ENCODE measurements at regions not wholly inside any gene's neighbourhood (a gene's known extent, or its start where the extent isn't known, plus 50 kb on each side); places are given as distances from the start of the nearest gene placed in this dataset.

GRCh38 chr11:130772266-130773227 is 143.7 kb downstream of the SNX19 start:
- no peak for DNase-seq (ENCODE audit: low read depth, low spot score)

- no peak for DNase-seq (ENCODE audit: low read depth, low spot score)
Observed at GRCh38 chr11:130773244-130773820, 142.9 kb downstream of the SNX19 start.

GRCh38 chr11:130774703-130775102 is 141.6 kb downstream of the SNX19 start:
- DNase-seq (ENCODE audit: low read depth, low spot score) = no peak

- no peak for DNase-seq (ENCODE audit: low read depth, low spot score)
Observed at GRCh38 chr11:130775306-130776060, 140.8 kb downstream of the SNX19 start.

- no peak for DNase-seq (ENCODE audit: low read depth, low spot score)
Observed at GRCh38 chr11:130776061-130776419, 140.2 kb downstream of the SNX19 start.

GRCh38 chr11:130778026-130778425 is 138.3 kb downstream of the SNX19 start:
- no peak for DNase-seq (ENCODE audit: low read depth, low spot score)

- no peak for DNase-seq (ENCODE audit: low read depth, low spot score)
Observed at GRCh38 chr11:130778705-130779104, 137.6 kb downstream of the SNX19 start.

- DNase-seq (ENCODE audit: low read depth, low spot score) = no peak
Observed at GRCh38 chr11:130779267-130779666, 137.0 kb downstream of the SNX19 start.

GRCh38 chr11:130779943-130780342 is 136.3 kb downstream of the SNX19 start:
- no peak for DNase-seq (ENCODE audit: low read depth, low spot score)

- no peak for DNase-seq (ENCODE audit: low read depth, low spot score)
Observed at GRCh38 chr11:130780437-130780836, 135.8 kb downstream of the SNX19 start.

- DNase-seq (ENCODE audit: low read depth, low spot score) = no peak
Observed at GRCh38 chr11:130781931-130782330, 134.3 kb downstream of the SNX19 start.

- no peak for DNase-seq (ENCODE audit: low read depth, low spot score)
Observed at GRCh38 chr11:130782361-130783222, 133.7 kb downstream of the SNX19 start.

- no peak for DNase-seq (ENCODE audit: low read depth, low spot score)
Observed at GRCh38 chr11:130783323-130783722, 133.0 kb downstream of the SNX19 start.

- DNase-seq (ENCODE audit: low read depth, low spot score) = no peak
Observed at GRCh38 chr11:130785380-130786116, 130.7 kb downstream of the SNX19 start.

- no peak for DNase-seq (ENCODE audit: low read depth, low spot score)
Observed at GRCh38 chr11:130786586-130786985, 129.7 kb downstream of the SNX19 start.

- DNase-seq (ENCODE audit: low read depth, low spot score) = no peak
Observed at GRCh38 chr11:130787092-130787616, 129.1 kb downstream of the SNX19 start.

- DNase-seq (ENCODE audit: low read depth, low spot score) = no peak
Observed at GRCh38 chr11:130787973-130788570, 128.2 kb downstream of the SNX19 start.

- no peak for DNase-seq (ENCODE audit: low read depth, low spot score)
Observed at GRCh38 chr11:130789056-130789640, 127.1 kb downstream of the SNX19 start.

- DNase-seq (ENCODE audit: low read depth, low spot score) = no peak
Observed at GRCh38 chr11:130790689-130791088, 125.6 kb downstream of the SNX19 start.
